Nephron (organoid): ENCODE measurements at regions not wholly inside any gene's neighbourhood (a gene's known extent, or its start where the extent isn't known, plus 50 kb on each side); places are given as distances from the start of the nearest gene placed in this dataset.

Experiments used
- H3K27ac Mint-ChIP-seq, 3 experiments: 2 replicates each; pipeline ENCODE4 v1.8.0; 2020; ENCODE audit warnings: mixed read lengths in 3 of 3, mild to moderate bottlenecking in 2 of 3, moderate library complexity in 1 of 3
- H3K27me3 Mint-ChIP-seq: 2 replicates; pipeline ENCODE4 v1.8.0; 2021; ENCODE audit warnings: low read depth, mild to moderate bottlenecking, moderate library complexity, mixed read lengths
- H3K36me3 Mint-ChIP-seq: 2 replicates; pipeline ENCODE4 v1.8.0; 2020; ENCODE audit warnings: low read depth, mixed read lengths
- H3K4me1 Mint-ChIP-seq: 2 replicates; pipeline ENCODE4 v1.8.0; 2020; ENCODE audit warnings: mixed read lengths
- H3K4me3 Mint-ChIP-seq, 3 experiments: 2 replicates each; pipeline ENCODE4 v1.8.0; 2020; ENCODE audit warnings: mild to moderate bottlenecking in 3 of 3, mixed read lengths in 3 of 3, moderate library complexity in 2 of 3
- H3K9me3 Mint-ChIP-seq: 2 replicates; pipeline ENCODE4 v1.8.0; 2020; ENCODE audit warnings: mixed read lengths
- TF ChIP-seq, protein P1 (sequence below), 3 experiments: fragments of 200-600 bp; sonication (generic); IDR thresholded peaks; one replicate each; pipeline ENCODE4 v1.5.0; 2021; ENCODE audit warnings: antibody characterized with exemption in 3 of 3; ENCODE audit not compliant: unreplicated experiment in 3 of 3

DNA sequence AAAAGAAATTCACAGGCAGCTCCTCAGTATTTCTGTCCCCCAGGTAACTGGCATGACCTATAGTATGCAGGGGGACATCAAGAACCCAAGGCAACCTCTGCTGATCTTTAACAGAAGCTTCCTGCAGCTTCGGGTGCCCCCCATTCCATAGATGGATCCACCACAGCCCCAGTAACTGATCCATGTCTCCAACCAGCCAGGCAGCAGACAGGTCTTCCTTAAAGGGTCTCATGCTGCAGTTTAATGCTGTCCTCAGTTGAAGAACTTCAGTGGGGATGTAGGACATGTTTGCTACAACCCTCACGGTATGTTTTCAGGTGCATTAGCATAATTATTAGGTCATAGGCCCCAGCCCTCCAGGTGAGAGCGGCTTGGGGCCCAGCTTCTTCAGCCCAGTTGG is 90.9 kb upstream of the OLIG2 start:
- Mint-ChIP-seq H3K9me3 (no peaks in the 10 kb centered on the region), H3K4me1 (peaks cover 9% of the 10 kb centered on the region), H3K27ac (no peak overlapping the region), H3K27me3 (peaks cover 42% of the 10 kb centered on the region), H3K4me3 (no peak overlapping the region), H3K36me3 (no peaks in the 10 kb centered on the region)
- TF ChIP-seq, protein P1, sequence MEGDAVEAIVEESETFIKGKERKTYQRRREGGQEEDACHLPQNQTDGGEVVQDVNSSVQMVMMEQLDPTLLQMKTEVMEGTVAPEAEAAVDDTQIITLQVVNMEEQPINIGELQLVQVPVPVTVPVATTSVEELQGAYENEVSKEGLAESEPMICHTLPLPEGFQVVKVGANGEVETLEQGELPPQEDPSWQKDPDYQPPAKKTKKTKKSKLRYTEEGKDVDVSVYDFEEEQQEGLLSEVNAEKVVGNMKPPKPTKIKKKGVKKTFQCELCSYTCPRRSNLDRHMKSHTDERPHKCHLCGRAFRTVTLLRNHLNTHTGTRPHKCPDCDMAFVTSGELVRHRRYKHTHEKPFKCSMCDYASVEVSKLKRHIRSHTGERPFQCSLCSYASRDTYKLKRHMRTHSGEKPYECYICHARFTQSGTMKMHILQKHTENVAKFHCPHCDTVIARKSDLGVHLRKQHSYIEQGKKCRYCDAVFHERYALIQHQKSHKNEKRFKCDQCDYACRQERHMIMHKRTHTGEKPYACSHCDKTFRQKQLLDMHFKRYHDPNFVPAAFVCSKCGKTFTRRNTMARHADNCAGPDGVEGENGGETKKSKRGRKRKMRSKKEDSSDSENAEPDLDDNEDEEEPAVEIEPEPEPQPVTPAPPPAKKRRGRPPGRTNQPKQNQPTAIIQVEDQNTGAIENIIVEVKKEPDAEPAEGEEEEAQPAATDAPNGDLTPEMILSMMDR (IDR thresholded peaks at IDR 0.05; ENCODE audit: unreplicated experiment in 3 of 3), result no peak

DNA sequence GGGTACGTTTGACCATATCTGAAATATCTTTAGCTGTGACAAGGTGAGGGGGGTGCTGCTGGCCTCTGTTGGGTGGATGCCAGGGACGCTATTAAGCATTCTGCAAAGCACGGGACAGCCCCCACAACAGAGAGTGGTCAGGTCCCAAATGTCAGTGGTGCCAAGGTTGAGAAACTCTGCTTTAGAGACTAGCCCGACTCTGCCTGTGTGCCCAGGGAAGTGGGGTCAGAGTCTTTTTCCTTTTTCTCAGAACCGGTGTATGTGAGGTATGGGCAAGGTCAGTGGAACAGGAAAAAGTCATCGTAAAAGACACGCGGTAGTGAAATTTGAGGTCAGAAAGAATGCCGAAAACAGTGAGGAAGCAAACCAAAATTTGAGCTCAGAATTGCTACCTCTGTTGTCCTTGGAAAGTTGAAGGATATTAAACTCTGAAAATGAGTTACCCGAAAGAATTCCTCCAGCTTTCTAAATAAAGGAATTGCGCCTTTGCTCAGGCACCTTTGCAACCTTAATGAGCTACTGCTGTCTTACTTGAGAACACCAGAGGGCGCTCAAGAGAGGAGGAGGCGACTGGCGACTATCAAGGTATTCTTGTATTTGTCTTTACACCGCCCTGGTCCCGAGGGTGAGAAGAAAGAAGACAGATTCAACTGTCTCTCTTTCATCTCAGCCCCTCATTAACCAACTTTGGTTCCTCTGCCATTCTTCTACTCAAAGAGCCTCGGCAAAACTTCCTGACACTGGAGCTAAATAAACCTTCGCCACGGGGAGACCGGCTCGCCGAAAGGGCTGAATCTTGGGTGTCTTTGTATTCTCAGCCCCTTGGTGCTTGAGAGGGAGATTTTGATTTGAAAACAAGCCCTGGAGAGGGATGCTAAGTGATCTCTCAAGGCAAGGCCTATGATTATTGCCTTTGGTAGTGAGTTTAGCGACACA is 85.4 kb upstream of the OLIG2 start:
- TF ChIP-seq, protein P1 (IDR thresholded peaks at IDR 0.05; ENCODE audit: unreplicated experiment in 3 of 3), result peak; percentile 58 to 74 (median 73)
- Mint-ChIP-seq H3K36me3 (no peaks in the 10 kb centered on the region), H3K27ac (no peak overlapping the region), H3K4me3 (no peak overlapping the region), H3K27me3 (peaks cover 62% of the 10 kb centered on the region), H3K9me3 (peaks cover 3% of the 10 kb centered on the region), H3K4me1 (no peaks in the 10 kb centered on the region)

DNA sequence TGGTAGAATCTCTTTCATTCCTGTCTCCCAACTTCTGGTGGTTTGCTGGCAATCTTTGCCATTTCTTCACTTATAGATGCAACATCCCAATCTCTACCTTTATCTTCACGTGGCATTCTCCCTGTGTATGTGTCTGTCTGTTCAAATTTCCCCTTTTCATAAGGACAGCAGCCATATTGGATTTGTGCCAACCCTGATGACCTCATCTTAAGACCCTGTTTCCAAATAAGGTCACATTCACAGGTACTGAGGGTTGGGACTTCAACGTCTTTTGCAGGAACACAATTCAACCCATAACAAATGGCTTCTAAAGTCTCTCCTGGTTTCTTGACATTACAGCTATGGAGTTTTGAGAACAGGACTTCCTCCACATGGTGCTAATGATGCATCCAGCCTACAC is 84.5 kb upstream of the OLIG2 start:
- Mint-ChIP-seq H3K27me3 (peaks cover 65% of the 10 kb centered on the region), H3K4me3 (no peak overlapping the region), H3K4me1 (no peaks in the 10 kb centered on the region), H3K27ac (no peak overlapping the region), H3K9me3 (peaks cover 3% of the 10 kb centered on the region), H3K36me3 (no peaks in the 10 kb centered on the region)
- TF ChIP-seq, protein P1 (IDR thresholded peaks at IDR 0.05; ENCODE audit: unreplicated experiment in 3 of 3), result no peak

DNA sequence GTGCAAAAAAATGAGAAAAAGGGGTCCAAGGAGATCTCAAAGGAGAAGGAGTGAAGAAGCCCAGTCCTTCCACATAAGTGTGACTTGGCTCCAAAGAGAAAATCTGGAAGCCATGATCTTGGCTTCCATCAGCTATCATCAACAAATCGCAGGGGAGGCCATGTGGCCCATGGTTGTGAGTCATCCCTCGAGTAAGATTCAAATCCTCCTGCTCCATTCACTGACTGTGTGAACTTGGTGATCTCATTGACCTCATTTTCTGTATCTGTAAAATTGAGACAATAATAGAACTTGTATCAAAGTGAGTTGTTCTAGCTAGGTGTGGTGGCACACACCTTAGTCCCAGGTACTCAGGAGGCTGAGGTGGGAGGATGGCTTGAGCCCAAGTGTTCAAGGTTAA is 79.1 kb upstream of the OLIG2 start:
- TF ChIP-seq, protein P1 (IDR thresholded peaks at IDR 0.05; ENCODE audit: unreplicated experiment in 3 of 3), result no peak
- no peak overlapping the region for H3K4me3 Mint-ChIP-seq
- no peak overlapping the region for H3K27ac Mint-ChIP-seq
- no peaks in the 10 kb centered on the region for H3K4me1 Mint-ChIP-seq
- no peaks in the 10 kb centered on the region for H3K36me3 Mint-ChIP-seq
- peaks cover 7% of the 10 kb centered on the region for H3K9me3 Mint-ChIP-seq
- peaks cover 71% of the 10 kb centered on the region for H3K27me3 Mint-ChIP-seq

DNA sequence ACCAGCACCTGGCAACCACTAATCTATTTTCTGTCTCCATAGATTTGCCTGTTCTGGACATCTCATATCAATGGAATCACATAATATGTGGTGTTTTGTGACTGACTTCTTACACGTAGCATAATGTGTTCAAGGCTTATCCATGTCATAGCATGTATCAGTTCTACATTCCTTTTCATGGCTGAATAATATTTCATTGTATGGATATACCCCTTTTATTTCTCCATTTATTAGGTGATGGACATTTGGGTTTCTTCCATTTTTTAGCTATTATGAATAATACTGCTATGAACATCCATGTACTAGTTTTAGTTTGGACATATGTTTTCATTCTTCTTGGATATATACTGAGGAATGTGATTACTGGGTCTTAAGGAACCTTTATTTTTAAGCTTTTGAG is 78.0 kb upstream of the OLIG2 start:
- Mint-ChIP-seq H3K9me3 (peaks cover 7% of the 10 kb centered on the region), H3K27ac (no peak overlapping the region), H3K27me3 (peaks cover 72% of the 10 kb centered on the region), H3K36me3 (no peaks in the 10 kb centered on the region), H3K4me1 (peaks cover 3% of the 10 kb centered on the region), H3K4me3 (no peak overlapping the region)
- TF ChIP-seq, protein P1 (IDR thresholded peaks at IDR 0.05; ENCODE audit: unreplicated experiment in 3 of 3), result no peak

DNA sequence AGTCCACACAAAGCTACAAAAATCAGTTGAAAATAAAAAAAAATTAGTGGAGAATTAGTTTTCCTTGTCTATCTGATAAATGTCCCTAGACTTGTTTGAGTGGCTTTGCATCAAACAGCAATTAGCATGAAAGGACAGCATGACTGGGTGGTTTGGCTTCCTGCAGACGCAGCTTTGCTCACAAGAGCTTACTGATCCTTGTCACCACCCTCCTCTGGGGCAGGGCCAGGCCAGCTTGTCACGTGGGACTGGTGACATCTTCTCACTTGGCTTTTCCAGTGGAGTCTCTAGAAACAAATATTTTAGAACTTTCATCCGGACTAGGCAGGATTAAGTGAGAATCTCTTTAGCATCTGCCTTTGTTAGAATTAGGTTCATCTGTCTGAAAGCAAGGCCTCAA is 76.0 kb upstream of the OLIG2 start:
- TF ChIP-seq, protein P1 (IDR thresholded peaks at IDR 0.05; ENCODE audit: unreplicated experiment in 3 of 3), result no peak
- no peak overlapping the region for H3K4me3 Mint-ChIP-seq
- peaks cover 5% of the 10 kb centered on the region for H3K4me1 Mint-ChIP-seq
- no peak overlapping the region for H3K27ac Mint-ChIP-seq
- peaks cover 5% of the 10 kb centered on the region for H3K9me3 Mint-ChIP-seq
- peaks cover 75% of the 10 kb centered on the region for H3K27me3 Mint-ChIP-seq
- H3K36me3 Mint-ChIP-seq, result no peaks in the 10 kb centered on the region
